B cell (primary cell): ENCODE measurements at regions not wholly inside any gene's neighbourhood (a gene's known extent, or its start where the extent isn't known, plus 50 kb on each side); places are given as distances from the start of the nearest gene placed in this dataset.

Source experiments
- ATAC-seq: fragments of 200-7000 bp; cut with Tn5 transposase; one replicate; pipeline ENCODE4 v1.10.0; 2021; ENCODE audit warnings: low read depth, mild to moderate bottlenecking, moderate number of reproducible peaks, moderate library complexity
- CTCF ChIA-PET: fragments of 350-600 bp; sonication (Branson Sonifier 250); formaldehyde crosslinking; loops from one replicate; lab custom pipeline; 2021; ENCODE audit warnings: antibody characterized with exemption, inconsistent platforms; lab: Charles Lee
- POLR2A ChIA-PET: fragments of 350-600 bp; sonication (Branson Sonifier 250); formaldehyde crosslinking; loops from one replicate; lab custom pipeline; 2021; ENCODE audit warnings: antibody characterized with exemption; lab: Charles Lee
- DNase-seq: peaks from one replicate; pipeline ENCODE4 v3.0.0; 2013
- H2AFZ ChIP-seq: 2 replicates; pipeline ENCODE4 v1.6.1; 2012; ENCODE audit warnings: mild to moderate bottlenecking, low read depth, low read length; ENCODE audit not compliant: insufficient read depth, poor library complexity, severe bottlenecking
- H3K27ac ChIP-seq, 2 donors: 1 replicate in 1 of 2; 2 replicates in 1 of 2; pipeline ENCODE4 v1.5.1; 2012 to 2013; ENCODE audit warnings: low read length in 2 of 2, mild to moderate bottlenecking in 2 of 2, moderate library complexity in 1 of 2
- H3K27me3 ChIP-seq, 4 experiments: fragments of 200-600 bp in 1 of 4; sonication (generic) in 1 of 4; replicated peaks in 1 of 4; 1 replicate in 2 of 4; 2 replicates in 2 of 4; pipeline versions ENCODE4 v1.6.1 to v1.7.0; 2013 to 2016; ENCODE audit warnings: low read length in 3 of 4, mild to moderate bottlenecking in 2 of 4, mixed read lengths in 1 of 4, moderate library complexity in 1 of 4; ENCODE audit not compliant: insufficient read depth in 4 of 4, control insufficient read depth in 3 of 4; ENCODE audit errors: control extremely low read depth in 1 of 4
- H3K36me3 ChIP-seq, 2 experiments: replicated peaks in 1 of 2; 1 replicate in 1 of 2; 2 replicates in 1 of 2; pipeline versions ENCODE4 v1.6.1 to v1.7.1; 2013; ENCODE audit warnings: low read length in 1 of 2; ENCODE audit not compliant: insufficient read depth in 2 of 2, control insufficient read depth in 1 of 2; ENCODE audit errors: control extremely low read depth in 1 of 2, extremely low read depth in 1 of 2
- H3K4me1 ChIP-seq, 2 donors: fragments of 200-600 bp in 1 of 2; sonication (generic) in 1 of 2; 1 replicate in 1 of 2; 2 replicates in 1 of 2; pipeline versions ENCODE4 v1.5.1 to v1.6.1; 2013 to 2017; ENCODE audit warnings: low read length in 2 of 2; ENCODE audit not compliant: control insufficient read depth in 2 of 2, insufficient read depth in 2 of 2
- H3K4me2 ChIP-seq: replicated peaks from 2 replicates; pipeline ENCODE3; 2012; ENCODE audit warnings: mild to moderate bottlenecking, low read depth, low read length; ENCODE audit not compliant: poor library complexity, severe bottlenecking
- H3K4me3 ChIP-seq, 5 experiments: fragments of 200-600 bp in 1 of 5; sonication (generic) in 1 of 5; 1 replicate in 3 of 5; 2 replicates in 2 of 5; pipeline versions ENCODE4 v1.5.1 to v1.7.0; 2011 to 2016; ENCODE audit warnings: low read length in 4 of 5, mild to moderate bottlenecking in 4 of 5, low read depth in 2 of 5, control low read depth in 1 of 5, moderate library complexity in 1 of 5; ENCODE audit not compliant: insufficient read depth in 1 of 5; ENCODE audit errors: control extremely low read depth in 1 of 5, extremely low read depth in 1 of 5
- H3K79me2 ChIP-seq: fragments of 200-600 bp; sonication (generic); one replicate; pipeline ENCODE4 v1.6.0; 2016; ENCODE audit warnings: low read length; ENCODE audit not compliant: control insufficient read depth, insufficient read depth
- H3K9ac ChIP-seq: fragments of 200-600 bp; sonication (generic); 2 replicates; pipeline ENCODE4 v1.6.1; 2017; ENCODE audit warnings: mild to moderate bottlenecking, low read length, moderate library complexity
- H3K9me3 ChIP-seq, 3 donors: one replicate each; pipeline versions ENCODE4 v1.6.1 to v1.7.1; 2013; ENCODE audit warnings: low read length in 2 of 3; ENCODE audit not compliant: control insufficient read depth in 2 of 3, insufficient read depth in 1 of 3; ENCODE audit errors: control extremely low read depth in 1 of 3
- H4K20me1 ChIP-seq: 2 replicates; pipeline ENCODE4 v1.6.0; 2012; ENCODE audit warnings: mild to moderate bottlenecking, low read length; ENCODE audit not compliant: insufficient read depth, control insufficient read depth, poor library complexity, severe bottlenecking
- H3K27ac Mint-ChIP-seq: one replicate; pipeline ENCODE4 v1.8.0; 2021; ENCODE audit warnings: mixed read lengths
- H3K27me3 Mint-ChIP-seq: one replicate; pipeline ENCODE4 v1.8.0; 2021; ENCODE audit warnings: mixed read lengths
- H3K4me1 Mint-ChIP-seq: one replicate; pipeline ENCODE4 v1.8.0; 2021; ENCODE audit warnings: mixed read lengths
- H3K4me3 Mint-ChIP-seq: one replicate; pipeline ENCODE4 v1.8.0; 2021; ENCODE audit warnings: mixed read lengths
- H3K9me3 Mint-ChIP-seq: one replicate; pipeline ENCODE4 v1.8.0; 2022; ENCODE audit warnings: mixed read lengths; ENCODE audit not compliant: insufficient read depth
- CTCF ChIP-seq: fragments of 200-600 bp; IDR thresholded peaks from one replicate; pipeline ENCODE4 v1.8.0; 2022; ENCODE audit warnings: antibody characterized with exemption, mild to moderate bottlenecking
- EZH2 ChIP-seq: IDR thresholded peaks from 2 replicates; pipeline ENCODE4 v1.6.1; 2012; ENCODE audit warnings: borderline replicate concordance, low read depth, mild to moderate bottlenecking, moderate library complexity, low read length; ENCODE audit not compliant: insufficient read depth, poor library complexity, severe bottlenecking
- WGBS: methylation state at CpG from one replicate; pipeline ENCODE4 v1.1.5; 2013; ENCODE audit warnings: missing lambda C conversion rate; ENCODE audit not compliant: insufficient coverage; 5-methylcytosine and 5-hydroxymethylcytosine counted together
- intact Hi-C: fragments of 100-400 bp; cut with micrococcal nuclease; formaldehyde crosslinking; loops from one replicate; pipeline ENCODE4 v1.10.0; 2022

GRCh38 chr3:110246796-110247376, 824.7 kb upstream of the NECTIN3 start:
- Histone ChIP-seq H3K36me3 (no peaks in the 10 kb centered on the region), H3K4me1 (no peaks in the 10 kb centered on the region), H3K9ac (no peak overlapping the region), H2AFZ (no peak overlapping the region), H3K79me2 (no peaks in the 10 kb centered on the region), H3K4me3 (no peak overlapping the region), H4K20me1 (no peaks in the 10 kb centered on the region), H3K27ac (no peak overlapping the region), H3K9me3 (no peaks in the 10 kb centered on the region), H3K27me3 (no peaks in the 10 kb centered on the region), H3K4me2 (no peak overlapping the region)
- Mint-ChIP-seq H3K4me1 (no peaks in the 10 kb centered on the region), H3K27me3 (no peaks in the 10 kb centered on the region), H3K9me3 (no peaks in the 10 kb centered on the region), H3K27ac (no peak overlapping the region), H3K4me3 (no peak overlapping the region)
- POLR2A ChIA-PET: no interaction called here
- intact Hi-C loops: no loop called here
- CTCF ChIA-PET: no interaction called here
- DNase-seq (no peak), ATAC-seq (no peak)
- no peak for TF ChIP-seq EZH2
- no peak for TF ChIP-seq CTCF
- no CpG with 5 or more reads among the region's 2 CpGs for WGBS

- WGBS: no CpG with 5 or more reads among the region's 1 CpG
- DNase-seq (no peak), ATAC-seq (no peak)
- H2AFZ ChIP-seq: no peak overlapping the region
- intact Hi-C loops: no loop called here
- H3K79me2 ChIP-seq: no peaks in the 10 kb centered on the region
- no peak overlapping the region for H3K27ac ChIP-seq
- Mint-ChIP-seq H3K4me1 (no peaks in the 10 kb centered on the region), H3K27ac (no peak overlapping the region), H3K9me3 (no peaks in the 10 kb centered on the region), H3K27me3 (no peaks in the 10 kb centered on the region), H3K4me3 (no peak overlapping the region)
- H3K36me3 ChIP-seq: no peaks in the 10 kb centered on the region
- no peaks in the 10 kb centered on the region for H3K27me3 ChIP-seq
- ChIA-PET POLR2A (no interaction called here), CTCF (no interaction called here)
- H3K9ac ChIP-seq: no peak overlapping the region
- no peak overlapping the region for H3K4me3 ChIP-seq
- no peak for TF ChIP-seq EZH2
- no peak for TF ChIP-seq CTCF
- no peaks in the 10 kb centered on the region for H4K20me1 ChIP-seq
- H3K4me1 ChIP-seq: no peaks in the 10 kb centered on the region
- no peak overlapping the region for H3K4me2 ChIP-seq
- H3K9me3 ChIP-seq: no peaks in the 10 kb centered on the region
Measured at GRCh38 chr3:110248666-110249065, 823.0 kb upstream of the NECTIN3 start.
